NCI-H1436 treated with DMSO at 0.1 percent for 48 hours (cell line): ENCODE measurements at regions not wholly inside any gene's neighbourhood (a gene's known extent, or its start where the extent isn't known, plus 50 kb on each side); places are given as distances from the start of the nearest gene placed in this dataset.
"Not testable (repeated sequence)": the region's sequence is repeated elsewhere in the genome, so short reads cannot be mapped to it uniquely, and the experiment has no call there.

Source experiments
- DNase-seq: peaks from one replicate; lab custom pipeline; 2025; lab: John Stamatoyannopoulos, UW

DNA sequence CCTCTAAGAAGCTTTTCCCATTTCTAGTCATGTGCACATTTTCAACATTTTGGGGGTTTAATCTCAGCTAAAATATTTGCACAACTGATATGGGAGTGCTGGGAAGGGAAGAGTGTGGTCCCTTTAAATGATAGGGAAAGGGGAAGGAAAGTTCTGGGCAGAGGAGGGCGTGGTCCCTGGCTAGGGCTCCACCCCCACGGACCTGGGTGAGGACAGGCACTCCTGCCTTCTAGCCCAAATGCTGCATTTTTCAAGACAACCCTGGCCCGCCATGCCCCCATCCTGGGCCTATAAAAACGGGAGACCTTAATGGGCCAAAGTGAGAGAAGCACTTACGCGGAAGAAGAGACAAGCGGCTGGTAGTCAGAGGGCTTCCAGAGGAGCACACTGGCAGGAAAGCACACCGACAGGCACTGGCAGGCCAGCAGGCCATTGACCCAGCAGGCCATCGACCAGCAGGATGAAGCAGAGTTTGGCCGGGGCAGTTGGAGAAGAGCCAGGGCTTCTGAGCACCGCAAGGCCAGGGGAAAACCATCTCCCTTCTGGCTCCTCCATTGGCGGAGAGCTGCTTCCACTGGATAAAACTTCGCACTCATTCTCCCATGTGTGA, 266.7 kb downstream of the SPRY2 start:
- DNase-seq: no peak

DNA sequence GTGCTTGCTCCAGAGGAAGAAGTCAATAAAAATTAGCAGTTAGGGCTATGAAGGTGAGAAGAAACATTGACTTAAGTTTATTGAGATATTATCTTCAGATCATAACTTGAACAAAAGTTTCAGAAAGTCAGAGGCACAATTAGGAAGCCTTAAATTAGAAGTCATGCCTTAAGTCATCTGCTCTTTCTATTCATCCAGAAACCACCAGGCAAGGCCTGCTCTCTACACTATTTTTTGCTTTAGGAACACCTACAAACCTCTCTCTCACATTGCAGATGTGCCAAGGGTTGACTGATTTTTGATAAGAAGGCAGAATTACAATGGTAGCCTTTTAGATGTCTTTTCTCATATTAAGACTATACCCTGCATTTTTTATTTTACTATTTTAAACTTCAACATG, 268.7 kb downstream of the SPRY2 start:
- no peak for DNase-seq

DNA sequence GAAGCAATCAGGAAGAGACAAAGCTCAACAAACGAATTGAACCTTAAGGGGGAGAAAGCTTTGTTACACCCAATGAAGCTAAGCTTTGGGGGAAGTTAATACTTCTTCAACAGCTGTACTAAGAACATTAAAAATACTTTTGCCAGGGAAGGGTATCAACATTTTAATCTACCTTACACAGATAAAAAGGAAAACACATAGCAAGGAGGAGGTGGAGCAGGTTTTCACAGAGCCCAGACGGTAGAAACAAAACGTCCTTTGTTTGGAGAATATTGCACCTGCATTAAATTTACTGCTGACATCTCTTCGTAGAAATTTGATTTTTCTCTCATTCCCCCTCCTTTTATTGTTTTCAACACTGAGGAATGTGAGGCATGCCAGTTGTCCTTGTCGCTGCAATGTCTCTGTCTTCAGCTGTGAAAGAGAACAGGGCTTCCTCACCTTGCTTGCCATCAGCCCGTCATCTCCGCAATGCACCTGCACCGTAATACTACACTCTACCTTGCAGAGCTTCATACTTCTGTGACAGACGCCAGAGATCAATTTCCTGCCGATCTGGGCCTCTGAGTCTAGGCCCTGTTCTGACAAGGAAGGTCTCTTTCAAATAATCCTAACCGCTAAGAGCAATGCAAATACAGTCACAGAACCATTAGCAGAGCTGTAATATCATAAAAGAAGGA, 270.8 kb downstream of the SPRY2 start:
- peak; percentile 31 for DNase-seq

DNA sequence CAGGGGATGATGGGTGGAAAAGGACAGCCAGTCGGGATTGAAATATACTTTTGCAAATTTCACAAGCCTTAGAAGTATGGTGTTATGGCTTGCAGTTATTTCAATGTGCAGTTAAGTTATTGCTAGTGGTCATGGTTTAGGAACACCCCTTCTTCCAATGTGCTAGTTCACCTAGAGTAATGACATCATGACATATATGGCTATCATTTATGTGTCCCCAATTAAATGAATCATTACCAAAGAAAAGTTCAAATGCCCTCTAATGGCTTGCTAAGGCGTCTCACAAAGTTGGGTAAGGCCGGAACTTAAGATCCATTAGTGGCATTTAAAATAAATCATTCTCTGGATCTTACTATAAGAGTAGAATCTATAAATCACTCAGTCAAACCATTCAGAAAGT, 271.6 kb downstream of the SPRY2 start:
- DNase-seq: no peak

DNA sequence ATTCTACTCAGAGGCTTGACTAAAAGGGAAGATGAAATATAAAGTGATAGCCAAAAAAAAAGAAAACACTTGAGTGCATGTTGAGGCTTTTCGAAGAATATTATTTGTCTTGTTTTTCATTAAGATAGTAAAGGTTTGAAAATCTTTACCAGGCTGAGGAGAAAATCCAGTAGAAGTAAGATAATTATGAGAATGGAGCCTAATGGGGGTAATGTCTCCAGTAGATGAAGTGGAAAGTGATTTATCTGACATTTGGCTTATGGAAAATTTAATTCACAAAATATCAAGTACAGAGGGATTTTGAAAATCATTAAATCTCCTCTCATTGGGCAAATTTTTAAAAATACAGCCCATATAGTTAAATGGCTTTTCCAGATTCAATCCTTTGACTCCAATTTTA, 274.9 kb downstream of the SPRY2 start:
- no peak for DNase-seq

DNA sequence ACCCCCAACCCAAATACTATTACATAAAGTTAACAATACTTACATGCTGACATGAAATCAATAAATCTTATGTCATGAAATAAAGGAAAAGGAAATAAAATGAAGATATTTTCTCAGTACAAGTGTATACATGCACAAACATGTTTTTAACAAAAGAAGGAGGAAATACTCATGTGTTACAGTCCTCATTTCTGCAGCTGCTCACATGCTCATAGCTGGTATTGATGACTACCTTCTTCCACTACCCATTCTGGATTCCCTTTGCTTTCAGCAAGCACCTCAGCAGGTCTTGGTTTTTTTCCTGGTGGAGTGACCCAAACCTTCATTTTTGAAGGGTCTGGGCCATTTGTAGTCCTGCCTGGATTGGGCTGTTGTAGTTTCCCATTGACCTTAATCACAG, 278.5 kb downstream of the SPRY2 start:
- DNase-seq: not testable (repeated sequence)

DNA sequence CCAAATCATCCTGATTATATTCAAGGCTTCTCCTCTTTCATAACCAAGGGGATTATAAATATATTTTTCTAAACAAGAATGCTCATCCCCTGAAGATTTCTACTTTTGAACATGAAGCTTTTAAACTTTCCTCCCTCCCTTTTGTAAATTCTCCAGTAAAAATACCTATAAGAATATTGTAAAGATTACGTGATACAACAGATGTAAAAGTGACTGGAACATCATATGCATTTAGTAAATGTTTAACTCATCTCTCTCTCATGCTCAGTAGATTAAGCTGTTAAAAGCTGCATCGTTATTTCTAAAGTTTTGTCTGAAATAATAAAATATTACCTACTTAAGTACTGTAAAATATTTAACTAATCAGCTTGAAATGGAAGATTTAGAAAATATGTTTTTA, 281.1 kb downstream of the SPRY2 start:
- no peak for DNase-seq

DNA sequence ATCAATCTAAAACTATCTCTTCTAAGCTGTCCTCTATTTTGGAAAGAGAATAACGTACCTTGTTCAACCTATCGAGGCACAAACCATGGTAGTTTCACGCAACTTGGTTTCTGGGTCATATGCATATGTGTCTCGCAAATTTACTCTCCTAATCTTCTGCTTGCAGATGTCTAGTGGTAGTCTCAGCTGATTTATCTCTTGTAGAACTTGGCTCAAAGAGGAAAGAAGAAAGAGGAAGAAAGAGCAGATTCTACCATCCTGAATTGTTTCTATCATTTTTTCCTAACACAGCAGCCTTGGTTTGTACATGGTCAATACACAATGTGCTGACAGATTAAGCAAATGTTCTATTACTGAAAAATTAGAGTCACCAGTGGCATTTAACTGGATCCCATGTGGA, 282.3 kb downstream of the SPRY2 start:
- DNase-seq: no peak

DNA sequence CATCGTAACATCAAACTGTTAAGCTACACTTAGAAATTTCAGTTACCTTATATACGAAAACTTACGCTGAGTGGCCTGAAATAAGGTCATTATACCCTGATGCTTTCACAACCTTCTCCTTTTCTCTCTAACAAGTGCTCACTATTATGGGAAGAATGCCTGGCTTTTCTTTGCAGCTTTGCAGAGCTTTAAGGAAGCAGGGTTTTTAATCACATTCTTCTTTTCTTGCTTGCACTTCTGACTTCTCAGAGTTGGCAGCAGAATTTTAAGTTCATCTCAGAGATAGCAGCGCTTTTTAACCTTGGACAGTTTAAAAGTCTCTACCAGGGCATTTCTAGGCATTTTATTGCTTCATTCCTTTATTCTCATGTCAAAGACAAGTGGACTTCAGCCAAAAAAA, 285.1 kb downstream of the SPRY2 start:
- DNase-seq: no peak

DNA sequence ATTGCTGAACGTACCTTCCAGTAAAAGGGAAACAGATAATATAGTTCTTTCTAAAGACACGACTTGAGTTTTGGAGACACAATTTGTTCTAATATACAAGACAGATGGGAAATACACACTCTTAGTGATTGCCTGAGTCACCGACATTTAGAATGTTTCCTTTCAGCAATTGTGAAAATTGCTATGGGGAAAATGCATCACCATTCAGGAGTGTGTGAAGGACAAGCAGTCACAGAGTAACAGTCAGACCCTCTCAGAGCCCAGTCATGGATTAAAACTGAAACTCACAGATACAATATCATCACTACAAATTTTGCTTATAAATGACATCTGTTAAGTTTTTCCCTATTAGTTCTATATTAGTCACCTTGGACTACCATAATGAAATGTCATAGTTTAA, 286.1 kb downstream of the SPRY2 start:
- no peak for DNase-seq

DNA sequence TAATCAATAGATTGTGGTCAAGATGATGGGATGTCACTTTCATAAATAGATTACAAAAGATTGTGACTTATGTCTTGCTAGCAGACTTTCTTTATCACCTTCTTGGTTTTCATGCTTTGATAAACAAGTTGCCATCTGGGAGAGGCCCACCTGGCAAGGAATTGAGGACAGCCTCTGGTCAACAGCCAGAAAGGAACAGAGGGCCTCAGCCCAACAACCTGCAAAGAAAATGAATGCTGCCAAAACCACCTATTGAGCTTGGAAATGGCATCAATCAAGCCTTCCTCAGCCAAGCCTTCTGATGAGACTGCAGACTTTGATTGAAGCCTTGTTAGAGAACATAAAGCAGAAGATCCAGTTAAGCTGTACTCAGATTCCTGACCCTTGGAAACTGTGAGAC, 288.6 kb downstream of the SPRY2 start:
- DNase-seq: no peak

DNA sequence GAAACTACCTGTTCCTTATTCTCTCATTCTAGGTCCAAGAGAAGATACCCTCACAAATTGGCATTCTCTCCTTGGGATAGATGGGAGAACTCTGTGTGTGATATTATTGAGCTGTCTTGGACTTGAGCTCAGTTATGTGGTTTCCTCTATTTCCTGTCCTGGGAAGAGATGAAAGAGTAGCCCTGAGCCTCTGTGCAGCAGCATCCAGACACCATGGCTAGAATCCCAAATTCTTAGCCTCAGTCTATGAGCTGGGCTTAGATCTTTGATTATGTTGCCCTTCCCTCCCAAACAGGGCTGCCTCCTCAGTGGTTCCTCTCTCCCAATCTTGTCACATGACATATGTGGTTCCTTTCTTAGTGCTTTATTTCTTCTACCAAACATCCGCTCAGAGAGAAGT, 290.7 kb downstream of the SPRY2 start:
- DNase-seq: no peak

DNA sequence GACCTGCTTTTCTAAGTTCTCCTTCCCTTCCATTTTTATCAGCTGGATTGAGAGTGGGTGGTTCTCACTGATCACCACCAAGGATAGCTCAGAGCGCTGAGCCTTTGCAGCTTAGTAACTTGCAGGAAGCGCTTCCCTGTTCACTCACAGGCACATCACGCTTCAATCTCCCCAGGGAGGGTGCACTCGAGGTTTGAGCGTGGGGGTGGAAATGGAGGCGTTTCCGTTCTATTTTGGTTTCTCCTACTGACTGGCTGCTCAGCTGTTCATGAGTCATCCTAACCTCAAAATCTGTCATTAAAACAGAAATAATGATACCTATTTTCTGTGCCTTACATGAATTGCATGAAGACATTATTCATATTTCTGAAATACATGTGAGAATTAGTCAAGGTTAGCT, 292.1 kb downstream of the SPRY2 start:
- DNase-seq: peak; percentile 75

DNA sequence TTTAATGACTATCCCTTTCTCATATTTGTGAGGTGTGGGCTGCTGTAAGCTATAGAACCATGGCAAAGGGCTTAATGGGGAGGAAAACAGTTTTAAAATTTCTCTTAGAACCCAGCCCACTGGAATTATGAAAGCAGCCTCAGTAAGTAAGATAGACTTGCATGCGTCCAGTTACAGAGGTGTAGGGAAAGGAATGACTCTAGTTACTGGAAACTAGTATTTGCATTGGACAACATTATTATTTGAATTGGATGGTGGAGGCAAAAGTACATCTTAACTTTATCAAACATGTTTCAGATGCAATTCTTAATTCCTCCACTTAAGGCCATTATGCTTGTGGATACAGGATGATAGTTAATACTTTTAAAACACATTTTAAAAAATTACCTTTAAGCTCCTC, 292.9 kb downstream of the SPRY2 start:
- DNase-seq: no peak

DNA sequence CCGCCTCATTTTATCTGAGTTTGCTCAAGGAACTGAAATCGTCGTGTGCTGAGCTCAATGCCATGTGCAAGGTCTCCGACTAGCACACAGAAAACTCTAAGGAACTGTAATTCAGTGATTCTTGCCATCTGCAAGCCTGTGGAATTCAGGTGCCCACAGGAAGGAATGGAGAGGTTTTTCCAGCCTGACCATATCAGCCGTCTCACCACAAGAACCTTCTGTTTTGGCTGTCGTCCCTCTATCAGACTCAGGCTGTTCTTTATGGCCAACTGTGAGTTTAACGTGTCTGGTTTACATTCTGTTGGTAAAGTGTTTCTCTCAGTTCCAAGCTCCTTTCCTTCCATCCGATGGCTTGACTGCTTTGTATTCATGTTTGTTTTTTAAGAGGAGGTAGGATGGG, 293.5 kb downstream of the SPRY2 start:
- DNase-seq: no peak

DNA sequence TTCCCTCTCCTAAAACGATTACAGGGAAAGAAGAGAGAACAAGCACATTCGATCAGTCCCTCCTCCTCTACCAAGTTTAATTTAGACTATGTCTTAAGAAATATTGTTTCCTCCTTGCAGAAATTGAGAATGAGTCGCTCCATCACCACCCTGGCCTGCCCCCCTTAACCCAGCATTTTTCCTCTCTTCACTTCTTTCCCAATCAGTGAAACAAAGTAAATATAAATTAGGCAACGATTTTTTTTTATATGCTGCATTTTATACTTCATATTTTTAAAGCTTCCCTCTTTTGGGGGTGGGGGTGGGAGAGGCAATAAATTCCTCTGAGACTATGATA, 300.0 kb downstream of the SPRY2 start:
- DNase-seq: no peak

DNA sequence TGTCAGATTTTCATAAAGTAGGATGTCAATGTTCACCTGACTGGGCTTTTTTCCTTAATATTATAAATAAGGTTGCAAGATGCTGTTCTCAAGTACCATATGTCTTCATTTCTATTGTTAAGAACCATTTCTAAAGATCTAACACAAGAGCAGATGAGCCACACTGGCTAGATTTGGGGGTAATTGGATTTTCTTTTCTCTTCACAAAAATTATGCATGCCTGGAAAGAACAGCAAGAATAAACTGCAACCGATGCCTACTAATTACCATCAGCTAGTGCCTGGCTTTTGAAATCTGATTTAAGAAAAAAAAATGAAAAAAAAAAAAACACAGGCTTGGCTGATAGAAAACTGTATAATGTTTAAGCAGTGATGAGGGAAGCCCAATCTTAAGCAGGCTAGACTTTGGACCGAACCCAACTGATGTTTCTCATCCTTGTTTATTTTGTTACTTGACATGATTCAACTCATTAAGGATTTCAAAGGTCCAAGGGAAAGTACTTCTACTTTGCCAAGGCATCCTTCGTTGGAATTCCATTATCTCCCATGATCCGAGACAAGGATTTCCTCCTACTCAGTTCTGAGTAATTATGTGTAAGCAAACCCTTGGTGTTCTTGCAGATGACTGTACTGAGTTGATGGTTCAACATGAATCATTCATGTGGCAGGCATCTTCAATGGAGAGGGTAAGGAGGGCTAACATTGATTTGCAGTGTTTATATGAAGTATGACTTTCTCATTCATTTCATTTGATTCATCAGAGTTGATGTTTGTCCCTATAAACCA, 300.5 kb downstream of the SPRY2 start:
- no peak for DNase-seq

DNA sequence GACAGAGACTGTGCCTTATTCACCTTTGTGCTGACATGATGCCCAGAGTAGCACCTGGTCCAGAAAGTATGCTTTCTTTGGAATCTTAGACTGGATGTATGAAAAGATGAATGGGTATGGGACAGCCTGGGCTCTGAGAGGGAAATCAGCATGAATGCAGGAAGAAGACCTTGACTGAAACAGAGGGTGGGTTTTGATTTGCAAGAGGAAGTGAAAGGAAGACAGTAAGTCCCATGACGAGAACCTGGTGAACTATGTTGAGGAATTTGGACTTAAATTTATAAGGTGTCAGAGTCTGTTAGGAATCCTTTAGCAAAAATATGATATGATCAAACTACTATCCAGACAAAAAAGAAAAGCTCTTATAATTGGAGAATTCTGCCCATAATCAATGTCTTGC, 301.9 kb downstream of the SPRY2 start:
- no peak for DNase-seq

DNA sequence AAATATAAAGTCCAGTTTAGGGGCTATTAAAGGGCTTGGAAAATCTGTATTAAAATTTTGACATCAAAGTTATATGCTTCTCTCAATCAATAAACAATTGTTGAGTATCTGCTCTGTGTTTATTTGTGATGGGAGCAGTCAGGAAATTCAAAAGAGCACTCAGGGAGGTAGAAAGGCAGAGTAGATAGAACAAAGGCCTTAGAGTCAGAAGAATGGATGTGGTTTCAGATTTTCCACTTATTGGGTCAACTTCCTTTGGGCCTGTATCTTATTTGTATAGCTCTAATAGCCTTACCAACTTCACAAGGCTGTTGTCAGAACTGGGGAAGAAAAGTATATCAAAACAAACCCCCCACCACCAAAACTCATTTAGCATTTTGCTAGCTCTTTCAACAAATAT, 302.6 kb downstream of the SPRY2 start:
- DNase-seq: no peak

DNA sequence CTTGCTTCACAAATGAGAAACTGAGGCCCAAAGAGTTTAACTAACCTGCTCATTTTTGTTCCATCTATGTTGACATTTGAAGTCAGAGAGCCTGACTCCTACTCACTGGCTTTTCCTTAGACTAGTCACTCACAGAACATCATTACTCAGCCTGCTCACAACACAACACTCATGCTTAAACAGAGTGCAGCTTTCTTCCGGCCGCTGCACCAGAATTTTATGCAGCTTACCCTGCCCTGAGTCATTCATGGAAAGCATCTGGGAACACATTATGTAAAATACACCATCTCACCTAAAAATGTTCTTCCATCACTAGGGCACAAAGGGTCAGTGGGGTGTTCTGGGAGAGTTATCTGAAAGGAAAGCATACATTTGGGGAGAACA, 303.4 kb downstream of the SPRY2 start:
- no peak for DNase-seq

DNA sequence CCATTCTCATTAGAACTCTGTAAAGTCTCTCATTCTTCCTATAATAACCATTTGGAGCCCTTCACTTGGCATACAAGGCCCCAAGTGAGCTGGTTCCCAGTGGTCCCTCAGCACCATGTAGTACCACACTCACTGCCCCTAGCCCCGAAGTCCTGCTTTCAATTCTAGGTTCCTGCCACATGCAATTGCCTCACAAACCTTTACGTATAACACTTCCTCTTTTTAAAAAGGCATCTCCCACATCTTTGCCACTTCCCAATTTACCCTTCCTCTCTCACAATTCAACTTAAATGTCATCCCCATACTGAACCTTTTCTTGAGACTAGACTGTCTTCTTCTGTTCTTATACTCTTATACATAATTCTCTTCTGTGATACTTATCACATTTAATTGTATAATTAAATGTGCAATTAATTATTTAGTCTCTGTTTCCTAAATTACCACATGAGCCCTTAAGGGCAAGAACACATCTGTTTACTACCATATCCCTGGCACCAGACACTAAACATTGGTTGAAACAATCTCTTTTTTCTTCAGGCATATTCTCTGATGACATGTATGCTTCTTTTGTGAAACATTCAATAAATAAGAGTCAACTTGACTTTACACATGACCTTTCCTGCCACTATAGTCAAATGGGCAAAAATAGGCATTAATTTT, 304.0 kb downstream of the SPRY2 start:
- no peak for DNase-seq

DNA sequence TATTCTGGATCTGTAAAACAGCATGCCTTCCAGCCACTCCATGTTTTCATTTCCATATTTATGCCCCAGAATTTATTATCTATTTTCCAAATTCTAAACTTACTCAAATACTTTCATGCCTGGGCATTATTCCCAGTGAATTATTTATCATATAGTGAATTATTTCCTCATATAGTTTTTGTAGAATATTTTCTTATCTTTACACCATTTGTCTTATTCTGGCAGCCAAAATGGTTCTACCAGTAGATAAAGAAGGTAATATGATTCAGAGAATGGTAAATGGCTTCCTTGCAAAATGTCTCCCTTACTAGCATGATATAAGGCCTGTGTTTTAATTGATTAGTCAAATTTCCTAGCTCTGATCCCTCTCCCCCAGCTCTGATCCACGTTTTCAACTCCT, 305.8 kb downstream of the SPRY2 start:
- DNase-seq: no peak

DNA sequence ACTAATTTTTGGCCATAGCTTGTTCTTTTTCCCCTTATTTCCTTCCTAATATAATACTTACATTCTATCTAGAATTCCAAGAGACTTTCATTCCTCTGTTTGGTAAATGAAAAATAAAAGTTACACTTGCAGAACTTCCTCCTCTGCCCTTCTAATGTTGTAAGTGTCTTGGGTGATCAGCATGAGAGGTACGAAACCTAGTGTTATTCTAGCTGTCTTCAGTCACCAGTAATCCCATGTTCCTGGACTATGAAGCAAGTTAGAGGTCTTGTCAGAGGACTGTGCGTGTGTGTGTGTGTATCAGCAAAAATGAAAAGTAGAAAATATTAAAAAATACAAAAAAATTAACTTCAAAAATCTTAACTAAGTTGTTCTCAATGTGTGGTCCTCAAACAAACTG, 307.0 kb downstream of the SPRY2 start:
- DNase-seq: no peak
